ENCODE measurements at regions not wholly inside any gene's neighbourhood (a gene's known extent, or its start where the extent isn't known, plus 50 kb on each side); places are given as distances from the start of the nearest gene placed in this dataset.

GRCh38 chr6:91088976-91089375 is 502.1 kb upstream of the MAP3K7 start:
- TF ChIP-seq CTCF (IDR thresholded peaks at IDR 0.05; ENCODE audit: insufficient read depth, low read length) (no peak), POLR2AphosphoS5 (IDR thresholded peaks at IDR 0.05; ENCODE audit: low read depth) (no peak), GABPA (IDR thresholded peaks at IDR 0.05; ENCODE audit: low read depth) (no peak), REST (IDR thresholded peaks at IDR 0.05; ENCODE audit: insufficient replicate concordance, low read depth) (no peak)
